DOHH2 (cell line): ENCODE measurements at regions not wholly inside any gene's neighbourhood (a gene's known extent, or its start where the extent isn't known, plus 50 kb on each side); places are given as distances from the start of the nearest gene placed in this dataset.

Experiments used
- H3F3A ChIP-seq: fragments of 200-600 bp; sonication (generic), shearing (Covaris generic); 2 replicates; pipeline ENCODE4 v1.6.0; 2016; ENCODE audit warnings: antibody characterized with exemption, mild to moderate bottlenecking; ENCODE audit not compliant: control insufficient read depth, insufficient read depth
- H3K27ac ChIP-seq: fragments of 200-600 bp; sonication (generic); 2 replicates; pipeline ENCODE4 v1.5.1; 2014; ENCODE audit warnings: low read depth, mild to moderate bottlenecking, low read length, moderate library complexity
- H3K27me3 ChIP-seq: fragments of 200-600 bp; sonication (generic); 2 replicates; pipeline ENCODE4 v1.6.1; 2014; ENCODE audit warnings: mild to moderate bottlenecking, low read length, mixed read lengths; ENCODE audit not compliant: control insufficient read depth
- H3K36me3 ChIP-seq: fragments of 200-600 bp; sonication (generic); 2 replicates; pipeline ENCODE4 v1.6.1; 2014; ENCODE audit warnings: mild to moderate bottlenecking, low read length, moderate library complexity, mixed read lengths; ENCODE audit not compliant: control insufficient read depth
- H3K4me1 ChIP-seq: fragments of 200-600 bp; sonication (generic); 2 replicates; pipeline ENCODE4 v1.6.1; 2014; ENCODE audit warnings: mild to moderate bottlenecking, low read length, mixed read lengths; ENCODE audit not compliant: control insufficient read depth
- H3K4me2 ChIP-seq: fragments of 200-600 bp; sonication (generic); 2 replicates; pipeline ENCODE4 v1.6.0; 2014; ENCODE audit warnings: mild to moderate bottlenecking, low read length, moderate library complexity
- H3K4me3 ChIP-seq: fragments of 200-600 bp; sonication (generic); 2 replicates; pipeline ENCODE4 v1.5.1; 2014; ENCODE audit warnings: mild to moderate bottlenecking, low read length, mixed read lengths
- H3K79me2 ChIP-seq: fragments of 200-600 bp; sonication (generic); 2 replicates; pipeline ENCODE4 v1.6.1; 2014; ENCODE audit warnings: mild to moderate bottlenecking, low read length, mixed read lengths; ENCODE audit not compliant: control insufficient read depth
- H3K9me2 ChIP-seq: fragments of 200-600 bp; sonication (generic); replicated peaks from 2 replicates; pipeline ENCODE4 v1.6.1; 2014; ENCODE audit warnings: mild to moderate bottlenecking, low read length, mixed read lengths; ENCODE audit not compliant: control insufficient read depth
- H3K9me3 ChIP-seq: fragments of 200-600 bp; sonication (generic); 2 replicates; pipeline ENCODE4 v1.6.1; 2014; ENCODE audit warnings: antibody characterized with exemption, low read length, mixed read lengths; ENCODE audit not compliant: control insufficient read depth, insufficient read depth
- H4K20me1 ChIP-seq: fragments of 200-600 bp; sonication (generic); 2 replicates; pipeline ENCODE4 v1.6.0; 2014; ENCODE audit warnings: low read depth, mild to moderate bottlenecking, antibody characterized with exemption, low read length, moderate library complexity; ENCODE audit not compliant: control insufficient read depth, insufficient read depth
- EZH2phosphoT487 ChIP-seq: fragments of 200-600 bp; sonication (generic); IDR thresholded peaks from 2 replicates; pipeline ENCODE4 v1.6.1; 2017; ENCODE audit warnings: borderline replicate concordance, mild to moderate bottlenecking, antibody characterized with exemption, low read length, moderate library complexity, mixed read lengths
- TF ChIP-seq, protein P1 (sequence below): fragments of 200-600 bp; sonication (generic); IDR thresholded peaks from one replicate; pipeline ENCODE4 v1.5.1; 2014; ENCODE audit warnings: antibody characterized with exemption, mild to moderate bottlenecking, low read depth, low read length; ENCODE audit not compliant: poor library complexity, severe bottlenecking

DNA sequence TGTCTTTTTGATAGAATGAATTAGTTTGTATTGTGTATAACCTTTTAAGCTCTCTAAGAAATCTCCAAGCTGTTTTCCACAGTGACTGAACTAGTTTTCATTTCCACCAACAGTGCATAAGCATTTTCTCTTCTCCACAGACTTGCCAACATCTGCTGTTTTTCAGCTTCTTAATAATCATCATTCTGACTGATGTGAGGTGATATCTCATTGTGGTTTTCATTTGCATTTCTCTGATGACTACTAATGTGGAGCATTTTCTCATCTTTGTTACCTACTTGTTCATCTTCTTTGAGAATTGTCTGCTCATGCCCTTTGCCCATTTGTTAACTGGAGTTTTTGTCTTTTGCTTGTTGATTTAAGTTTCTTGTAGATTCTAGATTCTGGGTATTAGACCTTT is 777.5 kb downstream of the OTOL1 start:
- H3K79me2 ChIP-seq = no peaks in the 10 kb centered on the region
- no peak overlapping the region for H3K4me3 ChIP-seq
- no peaks in the 10 kb centered on the region for H3K9me2 ChIP-seq
- no peaks in the 10 kb centered on the region for H4K20me1 ChIP-seq
- H3K36me3 ChIP-seq = no peaks in the 10 kb centered on the region
- H3K27ac ChIP-seq = no peak overlapping the region
- no peak overlapping the region for H3K4me2 ChIP-seq
- TF ChIP-seq, protein P1, sequence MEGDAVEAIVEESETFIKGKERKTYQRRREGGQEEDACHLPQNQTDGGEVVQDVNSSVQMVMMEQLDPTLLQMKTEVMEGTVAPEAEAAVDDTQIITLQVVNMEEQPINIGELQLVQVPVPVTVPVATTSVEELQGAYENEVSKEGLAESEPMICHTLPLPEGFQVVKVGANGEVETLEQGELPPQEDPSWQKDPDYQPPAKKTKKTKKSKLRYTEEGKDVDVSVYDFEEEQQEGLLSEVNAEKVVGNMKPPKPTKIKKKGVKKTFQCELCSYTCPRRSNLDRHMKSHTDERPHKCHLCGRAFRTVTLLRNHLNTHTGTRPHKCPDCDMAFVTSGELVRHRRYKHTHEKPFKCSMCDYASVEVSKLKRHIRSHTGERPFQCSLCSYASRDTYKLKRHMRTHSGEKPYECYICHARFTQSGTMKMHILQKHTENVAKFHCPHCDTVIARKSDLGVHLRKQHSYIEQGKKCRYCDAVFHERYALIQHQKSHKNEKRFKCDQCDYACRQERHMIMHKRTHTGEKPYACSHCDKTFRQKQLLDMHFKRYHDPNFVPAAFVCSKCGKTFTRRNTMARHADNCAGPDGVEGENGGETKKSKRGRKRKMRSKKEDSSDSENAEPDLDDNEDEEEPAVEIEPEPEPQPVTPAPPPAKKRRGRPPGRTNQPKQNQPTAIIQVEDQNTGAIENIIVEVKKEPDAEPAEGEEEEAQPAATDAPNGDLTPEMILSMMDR = no peak
- TF ChIP-seq EZH2phosphoT487 = no peak
- no peaks in the 10 kb centered on the region for H3K4me1 ChIP-seq
- H3K27me3 ChIP-seq = no peaks in the 10 kb centered on the region
- H3K9me3 ChIP-seq = no peaks in the 10 kb centered on the region
- no peaks in the 10 kb centered on the region for H3F3A ChIP-seq

DNA sequence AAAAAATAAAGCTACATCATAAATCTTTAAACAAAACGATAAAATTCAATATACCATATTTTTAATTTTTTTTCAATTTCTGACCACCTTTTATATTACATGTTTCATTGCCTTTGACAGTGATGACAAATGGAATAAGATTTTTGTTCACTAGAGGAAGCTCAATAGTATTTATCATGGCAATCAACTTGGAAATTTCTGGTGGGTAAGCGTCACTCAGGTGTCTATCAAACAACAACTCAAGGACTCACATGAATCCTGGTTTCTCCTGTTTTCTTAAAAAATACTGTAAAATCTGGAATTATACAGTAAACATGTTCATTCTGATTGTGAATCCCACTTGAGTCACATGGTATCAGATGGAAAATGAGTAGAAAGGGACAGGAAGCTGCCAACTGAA is 782.2 kb downstream of the OTOL1 start:
- H3K4me3 ChIP-seq = no peak overlapping the region
- no peaks in the 10 kb centered on the region for H3K4me1 ChIP-seq
- H3K27me3 ChIP-seq = no peaks in the 10 kb centered on the region
- no peaks in the 10 kb centered on the region for H4K20me1 ChIP-seq
- no peak overlapping the region for H3K27ac ChIP-seq
- no peaks in the 10 kb centered on the region for H3K9me3 ChIP-seq
- H3K9me2 ChIP-seq = no peaks in the 10 kb centered on the region
- H3K4me2 ChIP-seq = no peak overlapping the region
- TF ChIP-seq, protein P1 = no peak
- no peak for TF ChIP-seq EZH2phosphoT487
- H3K36me3 ChIP-seq = no peaks in the 10 kb centered on the region
- no peaks in the 10 kb centered on the region for H3F3A ChIP-seq
- no peaks in the 10 kb centered on the region for H3K79me2 ChIP-seq

DNA sequence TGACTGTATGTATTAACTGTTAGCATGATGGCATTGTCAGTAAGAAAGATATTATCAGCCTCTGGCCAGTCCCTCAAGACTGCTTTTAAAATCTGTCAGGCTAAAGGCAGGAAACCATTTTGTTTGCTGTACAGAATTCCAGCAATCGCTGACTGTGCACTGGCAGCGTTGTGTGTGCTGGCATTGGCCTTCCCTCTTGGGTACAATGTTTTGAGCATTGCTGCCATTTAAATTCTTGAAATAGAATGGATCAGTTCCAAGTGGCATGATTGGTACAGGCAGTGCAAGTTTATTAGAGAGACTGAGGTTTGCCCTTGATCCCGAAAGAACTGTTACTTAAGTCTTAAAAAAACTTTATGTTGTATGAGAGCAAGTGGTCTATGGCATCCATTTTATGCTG is 788.7 kb downstream of the OTOL1 start:
- no peak overlapping the region for H3K4me2 ChIP-seq
- H3K9me2 ChIP-seq = no peaks in the 10 kb centered on the region
- no peaks in the 10 kb centered on the region for H3K27me3 ChIP-seq
- no peaks in the 10 kb centered on the region for H3K4me1 ChIP-seq
- no peaks in the 10 kb centered on the region for H3K79me2 ChIP-seq
- no peaks in the 10 kb centered on the region for H4K20me1 ChIP-seq
- H3K9me3 ChIP-seq = no peaks in the 10 kb centered on the region
- H3K27ac ChIP-seq = no peak overlapping the region
- H3F3A ChIP-seq = no peaks in the 10 kb centered on the region
- no peak overlapping the region for H3K4me3 ChIP-seq
- TF ChIP-seq, protein P1 = no peak
- TF ChIP-seq EZH2phosphoT487 = no peak
- H3K36me3 ChIP-seq = no peaks in the 10 kb centered on the region

DNA sequence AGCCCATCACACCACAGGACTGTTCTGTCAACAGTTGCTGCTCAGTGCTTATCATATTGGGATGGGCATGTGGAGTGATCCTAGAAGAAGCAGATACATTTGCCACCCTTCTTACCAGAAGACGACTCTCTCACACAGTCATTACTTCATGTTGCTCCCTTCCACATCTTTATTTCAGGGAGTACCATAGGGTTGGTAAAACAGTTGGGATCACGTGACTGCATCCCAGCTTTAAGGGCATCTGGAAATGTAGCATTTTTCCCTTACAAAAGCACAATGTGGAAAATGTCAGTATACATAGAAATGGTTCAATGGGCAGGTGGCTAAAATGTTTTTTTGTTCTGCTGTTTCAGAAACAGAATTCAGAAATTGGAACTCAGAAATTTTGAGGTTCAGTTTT is 791.0 kb downstream of the OTOL1 start:
- Histone ChIP-seq H3K9me2 (no peaks in the 10 kb centered on the region), H3F3A (no peaks in the 10 kb centered on the region), H3K27me3 (no peaks in the 10 kb centered on the region), H3K4me3 (no peak overlapping the region), H3K79me2 (no peaks in the 10 kb centered on the region), H3K4me1 (no peaks in the 10 kb centered on the region), H3K36me3 (no peaks in the 10 kb centered on the region), H4K20me1 (no peaks in the 10 kb centered on the region), H3K27ac (no peak overlapping the region), H3K4me2 (no peak overlapping the region), H3K9me3 (no peaks in the 10 kb centered on the region)
- TF ChIP-seq, protein P1 = no peak
- TF ChIP-seq EZH2phosphoT487 = no peak
